HUDEP-2 (cell line): ENCODE measurements at regions not wholly inside any gene's neighbourhood (a gene's known extent, or its start where the extent isn't known, plus 50 kb on each side); places are given as distances from the start of the nearest gene placed in this dataset.
"Not testable (repeated sequence)": the region's sequence is repeated elsewhere in the genome, so short reads cannot be mapped to it uniquely, and the experiment has no call there.

Experiments
- DNase-seq, 76 experiments: peaks; one replicate each; lab custom pipeline; 2025; ENCODE audit not compliant: unreplicated experiment in 76 of 76; lab: John Stamatoyannopoulos, UW

DNA sequence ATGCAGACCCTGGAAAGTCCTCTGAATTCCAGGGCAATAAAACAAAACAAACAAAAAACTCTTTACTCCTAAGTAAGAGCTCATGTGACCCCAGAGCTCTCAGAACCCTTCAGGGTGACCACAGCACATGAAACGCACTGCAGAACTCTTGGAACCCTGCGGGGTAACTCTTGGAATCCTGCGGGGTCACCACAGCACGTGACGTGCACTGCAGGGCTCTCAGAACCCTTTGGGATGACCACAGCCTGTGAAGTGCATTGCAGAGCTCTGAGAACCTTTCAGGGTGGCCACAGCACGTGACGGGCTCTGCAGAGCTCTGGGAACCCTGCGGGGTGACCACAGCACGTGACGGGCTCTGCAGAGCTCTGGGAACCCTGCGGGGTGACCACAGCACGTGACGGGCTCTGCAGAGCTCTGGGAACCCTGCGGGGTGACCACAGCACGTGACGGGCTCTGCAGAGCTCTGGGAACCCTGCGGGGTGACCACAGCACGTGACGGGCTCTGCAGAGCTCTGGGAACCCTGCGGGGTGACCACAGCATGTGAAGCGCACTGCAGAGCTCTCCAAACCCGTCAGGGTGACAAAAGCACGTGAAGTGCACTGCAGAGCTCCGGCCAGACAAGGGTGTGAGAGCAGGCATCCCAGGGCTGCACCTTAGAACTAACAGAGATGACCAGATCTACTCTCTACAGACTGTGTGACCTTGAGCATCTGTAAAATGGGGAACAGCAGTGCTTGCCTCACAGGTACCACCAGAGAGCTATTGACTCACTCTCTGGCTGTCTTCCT, 110.1 kb downstream of the ADRA2C start:
- not testable (repeated sequence) for DNase-seq

- no peak for DNase-seq
Observed at GRCh38 chr4:3877236-3877635, 111.1 kb downstream of the ADRA2C start.

- no peak for DNase-seq
Observed at GRCh38 chr4:3877868-3878267, 111.7 kb downstream of the ADRA2C start.

GRCh38 chr4:3878678-3879077, 112.5 kb downstream of the ADRA2C start:
- no peak for DNase-seq

DNA sequence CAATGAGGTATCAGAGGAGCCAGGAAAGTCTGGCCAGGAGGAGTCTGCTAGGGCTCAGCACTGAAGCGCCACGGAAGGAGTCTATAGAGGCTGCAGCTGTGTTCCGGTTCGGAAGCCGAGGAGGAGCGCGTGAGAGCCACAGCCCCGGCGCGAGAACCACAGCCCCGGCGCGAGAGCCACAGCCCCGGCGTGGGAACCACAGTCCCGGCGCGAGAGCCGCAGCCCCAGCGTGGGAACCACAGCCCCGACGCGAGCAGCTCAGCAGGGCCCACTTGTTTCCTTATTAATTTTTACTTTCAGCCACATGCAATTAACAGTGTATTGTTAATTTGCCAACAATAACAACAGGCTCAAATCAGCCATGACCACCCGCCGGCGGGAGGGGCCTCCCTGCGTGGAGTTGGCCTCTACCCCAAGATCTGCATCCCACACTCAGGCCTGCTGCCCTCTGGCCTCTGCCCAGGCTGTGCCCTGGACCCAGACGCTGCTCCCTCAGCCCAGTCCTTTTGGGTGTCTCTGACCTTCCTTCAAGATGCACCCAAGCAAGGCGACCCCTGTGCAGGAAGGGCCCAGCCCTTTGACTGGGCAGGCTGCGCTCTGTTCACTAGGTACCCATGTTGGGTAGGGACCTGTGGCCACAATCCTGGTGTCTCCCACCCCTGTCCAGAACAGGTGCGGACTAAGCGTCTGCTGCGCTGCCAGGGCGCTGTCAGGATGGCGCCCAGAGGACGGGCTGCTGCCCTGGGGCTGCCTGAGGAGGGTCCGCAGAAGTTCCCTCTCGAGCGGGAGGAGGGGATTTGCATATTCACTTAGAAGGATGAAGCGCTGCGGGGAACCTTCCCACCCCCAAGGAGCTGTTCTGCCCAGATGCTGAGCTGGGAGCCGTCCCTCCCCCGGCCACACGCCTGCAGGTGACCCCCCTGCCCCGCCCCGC, 113.8 kb downstream of the ADRA2C start:
- no peak for DNase-seq

DNA sequence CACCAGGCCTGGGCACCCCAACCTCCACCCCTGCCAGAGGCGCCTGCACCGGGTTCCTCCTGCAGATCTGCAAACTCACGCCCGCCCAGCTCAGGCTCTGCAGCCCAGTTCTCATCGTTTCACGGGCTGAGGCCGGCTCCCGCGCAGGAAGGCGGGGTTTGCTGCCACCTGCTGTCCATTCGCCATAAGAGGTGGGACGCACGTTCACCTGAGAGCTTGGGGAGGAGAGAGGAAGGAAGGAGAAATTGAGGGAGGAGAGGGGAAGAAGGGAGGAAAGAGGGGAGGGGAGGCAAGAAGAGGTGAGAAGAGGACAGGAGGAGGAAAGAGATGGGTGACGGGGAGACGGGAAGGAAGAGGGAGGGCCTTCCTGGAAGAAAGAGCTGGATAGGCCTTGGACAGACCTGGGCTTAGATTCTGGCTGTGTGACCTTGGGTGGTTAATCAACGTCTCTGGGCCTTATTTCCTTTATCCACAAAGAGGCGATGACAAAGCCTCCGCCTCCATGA, 114.5 kb downstream of the ADRA2C start:
- peak in 58 of 76 experiments; percentile 2 to 71 (median 31) for DNase-seq

DNA sequence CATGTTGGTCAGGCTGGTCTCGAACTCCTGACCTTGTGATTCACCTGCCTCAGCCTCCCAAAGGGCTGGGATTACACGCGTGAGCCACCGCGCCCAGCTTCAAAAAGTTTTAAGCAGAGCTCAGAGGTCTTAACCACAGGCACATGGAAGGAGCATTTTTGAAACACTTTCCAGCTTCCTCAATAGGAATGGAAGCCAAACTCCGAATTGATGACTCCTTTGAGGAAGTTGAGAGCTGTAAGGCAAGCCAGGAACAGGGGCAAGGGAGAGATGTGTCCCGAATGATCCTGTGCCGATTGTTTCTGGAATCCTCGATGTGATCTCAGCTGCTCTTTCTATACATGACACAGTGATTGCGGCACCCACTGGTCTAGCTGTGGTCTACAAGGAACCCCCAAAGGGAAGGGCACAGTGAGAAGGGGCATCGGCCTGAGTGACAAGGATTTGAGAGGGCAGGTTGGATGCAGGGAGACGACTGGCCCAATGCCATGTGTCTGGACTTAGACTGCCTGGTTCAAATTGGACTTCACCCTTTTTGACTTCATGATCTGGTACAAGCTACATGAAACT, 116.2 kb downstream of the ADRA2C start:
- DNase-seq = not testable (repeated sequence)

- DNase-seq = not testable (repeated sequence)
Observed at GRCh38 chr4:3884261-3884660, 118.1 kb downstream of the ADRA2C start.

- peak in 1 of 76 experiments; percentile 6 for DNase-seq
Observed at GRCh38 chr4:3893590-3893989, 127.4 kb downstream of the ADRA2C start.

- not testable (repeated sequence) for DNase-seq
Observed at GRCh38 chr4:3894086-3894959, 128.1 kb downstream of the ADRA2C start.

DNA sequence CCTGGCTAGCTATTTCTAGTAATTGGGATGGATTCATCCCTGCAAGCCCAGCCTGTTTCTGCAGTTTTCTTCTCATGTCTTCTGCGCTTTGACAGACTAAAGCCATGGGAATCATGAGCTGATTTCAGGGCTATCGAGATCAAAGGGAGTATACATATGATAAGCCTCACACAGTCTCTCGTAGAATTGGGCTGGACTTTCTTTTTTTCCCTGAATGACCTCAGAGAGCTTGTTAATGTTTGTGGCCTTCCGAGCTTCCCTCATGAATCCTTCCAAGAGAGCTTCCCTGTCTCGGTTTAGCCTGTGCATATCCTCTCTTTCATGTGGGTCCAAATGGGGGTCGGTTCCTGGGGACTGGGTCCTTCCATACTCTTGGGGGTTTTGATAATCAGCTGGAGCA, 130.3 kb downstream of the ADRA2C start:
- DNase-seq = no peak

- not testable (repeated sequence) for DNase-seq
Observed at GRCh38 chr4:3896871-3897578, 130.8 kb downstream of the ADRA2C start.

DNA sequence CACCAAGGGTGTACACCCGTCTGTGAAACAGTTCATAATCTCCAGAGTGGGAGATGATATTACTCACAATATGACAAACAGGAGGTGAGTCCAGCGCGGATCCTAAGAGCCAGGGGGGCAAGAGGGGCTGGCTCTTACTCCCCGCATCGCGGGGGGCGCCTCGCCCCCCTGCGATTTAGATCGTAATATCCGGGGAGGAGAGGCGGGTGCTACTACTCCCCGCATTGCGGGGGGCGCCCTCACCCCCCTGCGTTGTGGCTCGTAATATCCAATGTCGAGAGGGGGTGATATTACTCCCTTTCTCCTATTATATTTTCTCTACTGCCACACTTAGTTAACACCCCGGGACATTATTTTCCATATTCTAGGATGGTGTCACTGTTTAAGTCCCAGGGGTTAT, 131.9 kb downstream of the ADRA2C start:
- no peak for DNase-seq

DNA sequence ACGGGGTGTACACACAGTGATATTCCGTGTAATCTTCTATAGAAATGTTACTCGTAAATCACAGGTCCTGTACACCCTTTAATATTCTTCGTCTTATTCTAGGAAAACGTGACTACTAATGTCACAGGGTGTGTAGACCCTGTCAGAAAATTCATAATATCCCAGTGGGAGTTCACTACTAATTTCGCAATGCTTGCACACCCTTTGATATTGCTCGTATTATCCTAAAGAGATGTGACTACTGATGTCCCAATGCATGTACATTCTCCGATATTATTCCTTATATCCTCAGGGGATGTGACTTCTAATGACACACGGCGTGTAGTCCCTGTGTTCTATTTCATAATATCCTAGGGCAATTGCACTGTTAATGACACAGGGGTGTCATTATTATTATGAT, 132.7 kb downstream of the ADRA2C start:
- DNase-seq = not testable (repeated sequence)

DNA sequence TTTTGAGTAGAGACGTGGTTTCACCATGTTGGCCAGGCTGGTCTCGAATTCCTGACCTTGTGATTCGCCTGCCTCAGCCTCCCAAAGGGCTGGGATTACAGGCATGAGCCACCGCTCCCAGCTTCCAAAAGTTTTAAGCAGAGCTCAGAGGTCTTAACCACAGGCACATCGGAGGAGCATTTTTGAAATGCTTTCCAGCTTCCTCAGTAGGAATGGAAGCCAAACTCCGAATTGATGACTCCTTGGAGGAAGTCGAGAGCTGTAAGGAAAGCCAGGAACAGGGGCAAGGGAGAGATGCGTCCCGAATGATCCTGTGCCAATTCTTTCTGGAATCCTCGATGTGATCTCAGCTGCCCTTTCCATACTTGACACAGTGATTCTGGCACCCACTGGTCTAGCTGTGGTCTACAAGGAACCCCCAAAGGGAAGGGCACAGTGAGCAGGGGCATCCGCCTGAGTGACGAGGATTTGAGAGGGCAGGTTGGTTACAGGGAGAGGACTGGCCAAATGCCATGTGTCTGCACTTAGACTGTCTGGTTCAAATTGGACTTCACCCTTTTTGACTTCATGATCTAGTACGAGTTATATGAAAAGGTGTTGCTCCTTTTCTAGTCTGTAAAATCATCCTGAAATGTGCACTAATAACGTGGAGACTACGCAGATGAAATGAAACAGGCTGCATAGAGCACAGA, 138.2 kb downstream of the ADRA2C start:
- DNase-seq = not testable (repeated sequence)

DNA sequence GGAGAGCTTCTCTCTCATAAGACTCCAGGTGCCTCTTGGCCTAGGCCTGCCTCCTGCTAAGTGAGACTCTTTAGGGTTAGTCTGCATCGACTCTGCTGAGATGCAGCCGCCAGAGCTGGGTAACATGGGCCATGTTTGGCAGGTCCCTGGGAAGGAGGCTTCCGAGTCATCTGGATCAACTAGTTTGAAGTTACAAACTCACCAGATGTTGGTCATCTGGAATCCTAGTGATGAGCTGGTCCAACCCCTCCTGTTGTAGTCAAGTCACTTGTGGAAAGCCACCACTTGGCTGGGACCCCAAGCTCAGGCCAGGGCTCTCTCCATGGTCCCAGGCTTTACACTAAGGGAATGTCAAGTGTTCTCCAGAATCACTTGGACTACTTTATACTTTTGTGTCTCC, 143.4 kb downstream of the ADRA2C start:
- DNase-seq = not testable (repeated sequence)

DNA sequence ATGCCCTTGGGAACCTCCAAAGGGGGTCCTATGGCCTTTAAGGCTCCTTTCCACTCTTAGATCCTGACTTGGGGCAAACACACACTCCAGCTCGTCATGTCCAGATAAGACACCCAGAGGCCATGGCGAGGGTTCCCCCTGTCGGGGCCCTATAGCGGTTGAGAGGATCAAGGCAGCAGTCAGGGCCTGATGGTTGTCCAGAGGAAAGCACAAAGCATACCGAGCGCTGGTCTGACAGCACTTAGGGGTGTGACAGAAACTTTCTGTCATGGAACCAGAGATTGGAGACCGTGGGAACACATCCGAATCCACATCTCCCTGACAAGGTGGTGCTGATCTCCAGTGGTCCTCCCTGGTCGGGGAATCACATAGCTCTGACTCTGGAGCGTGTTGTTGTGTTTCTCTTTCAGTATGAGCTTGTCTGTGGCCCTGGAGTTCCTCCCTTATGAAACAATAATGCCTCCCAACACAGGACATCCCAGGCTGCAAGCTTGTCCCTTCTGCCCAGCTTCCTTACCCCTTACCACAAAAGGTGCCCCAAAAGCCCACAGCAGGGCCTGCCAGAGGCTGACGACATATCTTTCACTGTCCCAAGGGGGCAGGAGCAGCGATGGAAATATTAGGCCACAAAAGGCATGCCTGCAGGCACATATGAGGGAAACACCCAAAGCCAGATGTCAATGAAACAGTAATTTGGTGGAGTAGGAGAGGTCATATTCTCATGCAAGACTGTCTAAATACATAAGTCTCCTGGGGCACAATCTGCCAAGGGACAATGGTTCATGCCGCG, 144.2 kb downstream of the ADRA2C start:
- not testable (repeated sequence) for DNase-seq

DNA sequence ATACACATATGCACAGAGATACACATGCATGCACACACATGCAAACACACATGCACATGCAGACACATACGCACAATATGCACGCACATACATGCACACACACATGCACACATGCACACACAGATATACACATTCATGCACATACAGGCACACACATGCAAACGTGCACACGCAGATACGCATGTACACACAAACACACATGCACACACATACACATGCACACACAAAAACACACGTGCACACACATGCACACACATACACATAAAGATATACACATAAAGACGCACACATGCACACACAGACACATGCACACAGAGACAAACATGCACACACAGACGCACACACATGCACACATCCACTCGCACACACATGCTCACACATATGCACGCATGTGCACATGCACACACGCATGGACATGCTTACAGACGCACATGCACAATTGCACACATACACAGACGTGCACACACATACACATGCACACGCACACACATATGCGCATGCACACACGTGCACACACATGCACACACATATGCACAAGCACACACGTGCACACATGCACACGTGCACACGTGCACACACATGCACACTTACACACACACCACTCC, 145.2 kb downstream of the ADRA2C start:
- DNase-seq = no peak
